ENCODE measurements at regions not wholly inside any gene's neighbourhood (a gene's known extent, or its start where the extent isn't known, plus 50 kb on each side); places are given as distances from the start of the nearest gene placed in this dataset.

GRCh38 chr10:125523347-125523746, 159.6 kb downstream of the TEX36 start:
- TF ChIP-seq, protein P1, sequence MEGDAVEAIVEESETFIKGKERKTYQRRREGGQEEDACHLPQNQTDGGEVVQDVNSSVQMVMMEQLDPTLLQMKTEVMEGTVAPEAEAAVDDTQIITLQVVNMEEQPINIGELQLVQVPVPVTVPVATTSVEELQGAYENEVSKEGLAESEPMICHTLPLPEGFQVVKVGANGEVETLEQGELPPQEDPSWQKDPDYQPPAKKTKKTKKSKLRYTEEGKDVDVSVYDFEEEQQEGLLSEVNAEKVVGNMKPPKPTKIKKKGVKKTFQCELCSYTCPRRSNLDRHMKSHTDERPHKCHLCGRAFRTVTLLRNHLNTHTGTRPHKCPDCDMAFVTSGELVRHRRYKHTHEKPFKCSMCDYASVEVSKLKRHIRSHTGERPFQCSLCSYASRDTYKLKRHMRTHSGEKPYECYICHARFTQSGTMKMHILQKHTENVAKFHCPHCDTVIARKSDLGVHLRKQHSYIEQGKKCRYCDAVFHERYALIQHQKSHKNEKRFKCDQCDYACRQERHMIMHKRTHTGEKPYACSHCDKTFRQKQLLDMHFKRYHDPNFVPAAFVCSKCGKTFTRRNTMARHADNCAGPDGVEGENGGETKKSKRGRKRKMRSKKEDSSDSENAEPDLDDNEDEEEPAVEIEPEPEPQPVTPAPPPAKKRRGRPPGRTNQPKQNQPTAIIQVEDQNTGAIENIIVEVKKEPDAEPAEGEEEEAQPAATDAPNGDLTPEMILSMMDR (conservative IDR thresholded peaks at IDR 0.05), result no peak
- TF ChIP-seq ZFX (IDR thresholded peaks at IDR 0.05), result no peak
